ENCODE measurements at regions not wholly inside any gene's neighbourhood (a gene's known extent, or its start where the extent isn't known, plus 50 kb on each side); places are given as distances from the start of the nearest gene placed in this dataset.
A peak's percentile ranks its signal among the peaks of the same experiment; 100 is the strongest.
"Not testable (repeated sequence)": the region's sequence is repeated elsewhere in the genome, so short reads cannot be mapped to it uniquely, and the experiment has no call there.

GRCh38 chr1:146478125-146478720 is 249.4 kb upstream of the NOTCH2NLA start:
- TF ChIP-seq CTCF (IDR thresholded peaks at IDR 0.05) = peak; percentile 31 to 69
- not testable (repeated sequence) for DNase-seq (ENCODE audit: low spot score); H3K4me3 ChIP-seq; H3K4me1 ChIP-seq; H3K36me3 ChIP-seq; H3K9me3 ChIP-seq; H3K27me3 ChIP-seq; H3K27ac ChIP-seq

- not testable (repeated sequence) for H3K9me3 ChIP-seq, H3K4me1 ChIP-seq
Observed at GRCh38 chr1:146475086-146475485, 246.3 kb upstream of the NOTCH2NLA start.

GRCh38 chr1:146474216-146474615 is 245.4 kb upstream of the NOTCH2NLA start:
- not testable (repeated sequence) for H3K4me1 ChIP-seq; H3K27me3 ChIP-seq; H3K27ac ChIP-seq; DNase-seq (ENCODE audit: low spot score); H3K4me3 ChIP-seq; H3K36me3 ChIP-seq; H3K9me3 ChIP-seq

More at GRCh38 chr1:146475086-146475485, 246.3 kb upstream of the NOTCH2NLA start:
- DNase-seq (ENCODE audit: low spot score); H3K27me3 ChIP-seq; H3K36me3 ChIP-seq; H3K4me3 ChIP-seq; H3K27ac ChIP-seq: not testable (repeated sequence)

GRCh38 chr1:146472192-146472861 is 243.5 kb upstream of the NOTCH2NLA start:
- peak in 1 of 2 donors; percentile 24 for TF ChIP-seq CTCF (IDR thresholded peaks at IDR 0.05)
- peak; percentile 69 for DNase-seq (ENCODE audit: low spot score)
- H3K36me3 ChIP-seq, H3K27me3 ChIP-seq, H3K4me1 ChIP-seq, H3K27ac ChIP-seq, H3K9me3 ChIP-seq: not testable (repeated sequence)
- peak overlapping the region; percentile 45 to 49 for H3K4me3 ChIP-seq

GRCh38 chr1:146459939-146460338 is 231.1 kb upstream of the NOTCH2NLA start:
- not testable (repeated sequence) for H3K4me1 ChIP-seq; H3K27ac ChIP-seq; H3K9me3 ChIP-seq; H3K27me3 ChIP-seq; H3K4me3 ChIP-seq; DNase-seq (ENCODE audit: low spot score); H3K36me3 ChIP-seq

GRCh38 chr1:146459308-146459707 is 230.5 kb upstream of the NOTCH2NLA start:
- not testable (repeated sequence) for H3K27me3 ChIP-seq; H3K9me3 ChIP-seq; H3K4me3 ChIP-seq; H3K36me3 ChIP-seq; H3K4me1 ChIP-seq; DNase-seq (ENCODE audit: low spot score); H3K27ac ChIP-seq

GRCh38 chr1:146448877-146449246 is 220.0 kb upstream of the NOTCH2NLA start:
- H3K9me3 ChIP-seq; H3K27me3 ChIP-seq; H3K4me3 ChIP-seq; H3K27ac ChIP-seq; DNase-seq (ENCODE audit: low spot score); H3K4me1 ChIP-seq; H3K36me3 ChIP-seq: not testable (repeated sequence)

GRCh38 chr1:146448212-146448876 is 219.5 kb upstream of the NOTCH2NLA start:
- not testable (repeated sequence) for DNase-seq (ENCODE audit: low spot score); H3K4me3 ChIP-seq; H3K9me3 ChIP-seq; H3K27me3 ChIP-seq; H3K36me3 ChIP-seq; H3K27ac ChIP-seq; H3K4me1 ChIP-seq
- TF ChIP-seq CTCF (IDR thresholded peaks at IDR 0.05) = peak in 1 of 2 donors; percentile 28

All from right atrium auricular region (tissue), 2 donors.